GM23248 (cell line): ENCODE measurements at regions not wholly inside any gene's neighbourhood (a gene's known extent, or its start where the extent isn't known, plus 50 kb on each side); places are given as distances from the start of the nearest gene placed in this dataset.

Experiments used
- DNase-seq: peaks from one replicate; pipeline ENCODE4 v3.0.0-alpha.2; 2015
- H2AFZ ChIP-seq: fragments of 200-600 bp; sonication (generic); 2 replicates; pipeline ENCODE4 v1.6.1; 2016; ENCODE audit warnings: antibody characterized with exemption
- H3F3A ChIP-seq: fragments of 200-600 bp; sonication (generic); 2 replicates; pipeline ENCODE4 v1.6.1; 2016; ENCODE audit warnings: mild to moderate bottlenecking, antibody characterized with exemption, mixed run types; ENCODE audit not compliant: insufficient read depth
- H3K27ac ChIP-seq: fragments of 200-600 bp; sonication (generic); 2 replicates; pipeline ENCODE4 v1.5.1; 2016; ENCODE audit warnings: mild to moderate bottlenecking
- H3K27me3 ChIP-seq: fragments of 200-600 bp; sonication (generic); replicated peaks from 2 replicates; pipeline ENCODE4 v1.6.1; 2016; ENCODE audit warnings: mild to moderate bottlenecking; ENCODE audit not compliant: insufficient read depth
- H3K36me3 ChIP-seq: fragments of 200-600 bp; sonication (generic); 2 replicates; pipeline ENCODE4 v1.6.1; 2016; ENCODE audit warnings: low read depth, mild to moderate bottlenecking
- H3K4me1 ChIP-seq: fragments of 200-600 bp; sonication (generic); 2 replicates; pipeline ENCODE4 v1.6.1; 2016; ENCODE audit warnings: mild to moderate bottlenecking; ENCODE audit not compliant: insufficient read depth
- H3K4me2 ChIP-seq: fragments of 200-600 bp; sonication (generic); one replicate; pipeline ENCODE4 v1.6.1; 2016; ENCODE audit warnings: mild to moderate bottlenecking; ENCODE audit not compliant: unreplicated experiment
- H3K4me3 ChIP-seq: fragments of 200-600 bp; sonication (generic); 2 replicates; pipeline ENCODE4 v1.5.1; 2016; ENCODE audit warnings: mild to moderate bottlenecking
- H3K79me2 ChIP-seq: fragments of 200-600 bp; sonication (generic); 2 replicates; pipeline ENCODE4 v1.6.1; 2016; ENCODE audit warnings: mild to moderate bottlenecking; ENCODE audit not compliant: insufficient read depth
- H3K9ac ChIP-seq: fragments of 200-600 bp; sonication (generic); 2 replicates; pipeline ENCODE4 v1.6.1; 2016; ENCODE audit warnings: mild to moderate bottlenecking
- H3K9me2 ChIP-seq: fragments of 200-600 bp; sonication (generic); 2 replicates; pipeline ENCODE4 v1.6.1; 2016; ENCODE audit warnings: mixed run types, mild to moderate bottlenecking, moderate library complexity; ENCODE audit not compliant: insufficient read depth
- H3K9me3 ChIP-seq: fragments of 200-600 bp; sonication (generic); one replicate; pipeline ENCODE4 v1.6.1; 2017; ENCODE audit warnings: low read depth
- H4K20me1 ChIP-seq: fragments of 200-600 bp; sonication (generic); 2 replicates; pipeline ENCODE4 v1.6.0; 2016; ENCODE audit not compliant: insufficient read depth
- EZH2 ChIP-seq: fragments of 200-600 bp; sonication (generic); IDR thresholded peaks from 2 replicates; pipeline ENCODE4 v1.6.1; 2018; ENCODE audit warnings: antibody characterized with exemption, mild to moderate bottlenecking; ENCODE audit not compliant: insufficient read depth, poor library complexity, severe bottlenecking
- EZH2phosphoT487 ChIP-seq: fragments of 200-600 bp; sonication (generic); IDR thresholded peaks from 2 replicates; pipeline ENCODE4 v1.6.1; 2018; ENCODE audit warnings: antibody characterized with exemption, moderate library complexity, mild to moderate bottlenecking, low read depth; ENCODE audit not compliant: insufficient read depth
- WGBS, 2 experiments: methylation state at CpG; one replicate each; pipeline ENCODE4 v1.1.6; 2015 to 2017; ENCODE audit warnings: low lambda C conversion rate in 2 of 2, low coverage in 1 of 2; ENCODE audit errors: missing lambda C conversion rate in 2 of 2; 5-methylcytosine and 5-hydroxymethylcytosine counted together
- in situ Hi-C: fragments of 300-500 bp; cut with MboI; formaldehyde crosslinking; loops from 2 replicates; pipeline ENCODE4 v1.15.0; 2020

- H3K27ac ChIP-seq: no peak overlapping the region
- no peaks in the 10 kb centered on the region for H3K27me3 ChIP-seq
- H4K20me1 ChIP-seq: no peaks in the 10 kb centered on the region
- H3K9me3 ChIP-seq: no peaks in the 10 kb centered on the region
- no peaks in the 10 kb centered on the region for H3K36me3 ChIP-seq
- H2AFZ ChIP-seq: no peak overlapping the region
- TF ChIP-seq EZH2 (no peak), EZH2phosphoT487 (no peak)
- no peaks in the 10 kb centered on the region for H3K79me2 ChIP-seq
- H3K4me2 ChIP-seq: no peak overlapping the region
- H3K4me1 ChIP-seq: no peaks in the 10 kb centered on the region
- in situ Hi-C loops: no loop called here
- no peak overlapping the region for H3K9ac ChIP-seq
- no peaks in the 10 kb centered on the region for H3K9me2 ChIP-seq
- no peaks in the 10 kb centered on the region for H3F3A ChIP-seq
- WGBS, 2 experiments: 9 to 11% methylated on average over 6 of the region's 6 CpGs
- DNase-seq: no peak
- H3K4me3 ChIP-seq: no peak overlapping the region
These were observed 268.0 kb downstream of the MYCN start for GRCh38 chr2:16208241-16208797.

DNA sequence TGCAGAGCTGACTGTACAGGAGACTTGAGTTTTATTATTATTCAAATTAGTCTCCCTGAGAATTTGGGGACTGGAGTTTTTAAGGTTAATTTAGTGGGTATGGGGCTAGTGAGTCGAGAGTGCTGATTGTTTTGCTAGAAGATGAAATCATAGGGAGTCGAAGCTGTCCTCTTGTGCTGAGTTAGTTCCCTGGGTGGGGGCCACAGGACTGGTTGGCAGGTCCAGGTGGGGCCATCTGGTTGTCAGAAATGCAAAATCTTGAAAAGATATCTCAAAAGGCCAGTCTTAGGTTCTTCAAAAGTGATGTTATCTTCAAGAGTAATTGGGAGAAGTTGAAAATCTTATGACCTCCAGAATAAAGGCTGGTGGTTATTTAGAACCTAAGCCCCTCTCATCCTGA lies 267.3 kb downstream of the MYCN start:
- no peak for TF ChIP-seq EZH2phosphoT487
- TF ChIP-seq EZH2: no peak
- Histone ChIP-seq H3F3A (no peaks in the 10 kb centered on the region), H3K9ac (no peak overlapping the region), H4K20me1 (no peaks in the 10 kb centered on the region), H3K79me2 (no peaks in the 10 kb centered on the region), H3K4me2 (no peak overlapping the region), H3K4me3 (no peak overlapping the region), H3K9me3 (no peaks in the 10 kb centered on the region), H3K27ac (no peak overlapping the region), H3K9me2 (no peaks in the 10 kb centered on the region), H3K36me3 (no peaks in the 10 kb centered on the region), H3K27me3 (no peaks in the 10 kb centered on the region), H3K4me1 (no peaks in the 10 kb centered on the region), H2AFZ (no peak overlapping the region)
- WGBS, 2 experiments: 0 to 2% methylated on average over 2 of the region's 2 CpGs
- no peak for DNase-seq
- in situ Hi-C loops: no loop called here

GRCh38 chr2:16207151-16207550 lies 266.8 kb downstream of the MYCN start:
- in situ Hi-C loops: no loop called here
- no peak overlapping the region for H2AFZ ChIP-seq
- H3K27ac ChIP-seq: no peak overlapping the region
- TF ChIP-seq EZH2phosphoT487 (no peak), EZH2 (no peak)
- no peaks in the 10 kb centered on the region for H3K9me2 ChIP-seq
- 10 to 13% methylated on average over 3 of the region's 3 CpGs for WGBS, 2 experiments
- no peaks in the 10 kb centered on the region for H3K36me3 ChIP-seq
- H3K79me2 ChIP-seq: no peaks in the 10 kb centered on the region
- H3K4me1 ChIP-seq: no peaks in the 10 kb centered on the region
- H3K4me2 ChIP-seq: no peak overlapping the region
- no peak for DNase-seq
- H3K4me3 ChIP-seq: no peak overlapping the region
- H4K20me1 ChIP-seq: no peaks in the 10 kb centered on the region
- no peaks in the 10 kb centered on the region for H3K27me3 ChIP-seq
- H3F3A ChIP-seq: no peaks in the 10 kb centered on the region
- H3K9me3 ChIP-seq: no peaks in the 10 kb centered on the region
- H3K9ac ChIP-seq: no peak overlapping the region

- no peaks in the 10 kb centered on the region for H3K79me2 ChIP-seq
- in situ Hi-C loops: no loop called here
- H3K4me3 ChIP-seq: no peak overlapping the region
- H3K27ac ChIP-seq: no peak overlapping the region
- H3K27me3 ChIP-seq: no peaks in the 10 kb centered on the region
- no peaks in the 10 kb centered on the region for H3K9me2 ChIP-seq
- no peak overlapping the region for H3K4me2 ChIP-seq
- no peak for DNase-seq
- WGBS, 2 experiments: 17 to 18% methylated on average over 4 of the region's 4 CpGs
- H3K9ac ChIP-seq: no peak overlapping the region
- no peaks in the 10 kb centered on the region for H4K20me1 ChIP-seq
- H2AFZ ChIP-seq: no peak overlapping the region
- no peaks in the 10 kb centered on the region for H3K4me1 ChIP-seq
- no peaks in the 10 kb centered on the region for H3K9me3 ChIP-seq
- H3K36me3 ChIP-seq: no peaks in the 10 kb centered on the region
- TF ChIP-seq EZH2phosphoT487: no peak
- no peak for TF ChIP-seq EZH2
- no peaks in the 10 kb centered on the region for H3F3A ChIP-seq
These were observed 266.0 kb downstream of the MYCN start for GRCh38 chr2:16206191-16206944.
